Panc1 (cell line): ENCODE measurements at regions not wholly inside any gene's neighbourhood (a gene's known extent, or its start where the extent isn't known, plus 50 kb on each side); places are given as distances from the start of the nearest gene placed in this dataset.

ENCODE experiments used
- ATAC-seq: fragments of 200-7000 bp; cut with Tn5 transposase; 2 replicates; pipeline ENCODE4 v1.9.1; 2020; ENCODE audit warnings: mild to moderate bottlenecking, moderate library complexity
- BruUV-seq: library from RNA; stranded (reverse); fragments of 400-500 nt; replicated peaks from 2 replicates; lab custom pipeline; 2021; lab: Mats Ljungman, UMichigan
- CTCF ChIA-PET: fragments of 300-600 bp; sonication (Branson Sonifier 250); formaldehyde crosslinking; loops from one replicate; lab custom pipeline; 2022; ENCODE audit warnings: antibody characterized with exemption; lab: Charles Lee
- POLR2A ChIA-PET: fragments of 300-600 bp; sonication (Branson Sonifier 250); formaldehyde crosslinking; loops from one replicate; lab custom pipeline; 2022; ENCODE audit warnings: antibody characterized with exemption; lab: Charles Lee
- DNase-seq: peaks from one replicate; pipeline ENCODE4 v3.0.0-alpha.2; 2010; ENCODE audit warnings: low read depth, low spot score
- H3K27ac ChIP-seq: 2 replicates; pipeline ENCODE4 v1.5.1; 2011; ENCODE audit warnings: mild to moderate bottlenecking, low read length, inconsistent platforms
- H3K27me3 ChIP-seq: fragments of 200-500 bp; sonication (Bioruptor generic); 2 replicates; pipeline ENCODE4 v1.6.0; 2014; ENCODE audit warnings: low read length, inconsistent platforms; ENCODE audit not compliant: control insufficient read depth, insufficient read depth
- H3K36me3 ChIP-seq: fragments of 200-500 bp; sonication (Bioruptor generic); 2 replicates; pipeline ENCODE4 v1.5.1; 2014; ENCODE audit warnings: inconsistent platforms, mild to moderate bottlenecking, low read length, moderate library complexity; ENCODE audit not compliant: control insufficient read depth, insufficient read depth
- H3K4me1 ChIP-seq: 2 replicates; pipeline ENCODE4 v1.5.1; 2011; ENCODE audit warnings: inconsistent platforms, mild to moderate bottlenecking, low read length, moderate library complexity; ENCODE audit not compliant: control insufficient read depth, insufficient read depth
- H3K4me3 ChIP-seq, 2 experiments: 2 replicates each; pipeline ENCODE4 v1.5.1; 2011 to 2012; ENCODE audit warnings: low read depth in 2 of 2, low read length in 2 of 2, mild to moderate bottlenecking in 2 of 2, inconsistent platforms in 1 of 2, moderate library complexity in 1 of 2
- H3K9me3 ChIP-seq: fragments of 200-500 bp; sonication (Bioruptor generic); 2 replicates; pipeline ENCODE4 v1.5.1; 2014; ENCODE audit warnings: low read depth, mild to moderate bottlenecking, inconsistent platforms, low read length, moderate library complexity; ENCODE audit not compliant: control insufficient read depth, insufficient read depth
- CTCF ChIP-seq: fragments of 450-650 bp; IDR thresholded peaks from 2 replicates; pipeline ENCODE4 v1.5.1; 2017; ENCODE audit warnings: mild to moderate bottlenecking
- POLR2AphosphoS5 ChIP-seq: IDR thresholded peaks from 2 replicates; pipeline ENCODE4 v1.6.1; 2012; ENCODE audit warnings: mild to moderate bottlenecking, low read depth, low read length, moderate library complexity
- REST ChIP-seq, 2 experiments: IDR thresholded peaks; 2 replicates each; pipeline ENCODE4 v1.6.1; 2011 to 2012; ENCODE audit warnings: low read depth in 2 of 2, control low read depth in 1 of 2, low read length in 1 of 2, mild to moderate bottlenecking in 1 of 2, moderate library complexity in 1 of 2; ENCODE audit not compliant: insufficient read depth in 1 of 2
- SIN3A ChIP-seq: IDR thresholded peaks from 2 replicates; pipeline ENCODE4 v1.6.1; 2012; ENCODE audit warnings: low read depth, mild to moderate bottlenecking, low read length, moderate library complexity, borderline replicate concordance; ENCODE audit not compliant: insufficient read depth
- TCF7L2 ChIP-seq: IDR thresholded peaks from 2 replicates; pipeline ENCODE4 v1.6.1; 2011; ENCODE audit warnings: mild to moderate bottlenecking, low read depth, low read length, inconsistent platforms
- in situ Hi-C: cut with HindIII; loops from 2 replicates; pipeline ENCODE4 v1.10.0; 2016; ENCODE audit warnings: low sequenced_read_pairs, low pct_unique_long_range_greater_than_20kb
- intact Hi-C: fragments of 100-400 bp; cut with micrococcal nuclease; formaldehyde crosslinking; loops from one replicate; pipeline ENCODE4 v1.10.0; 2022; ENCODE audit not compliant: unreplicated experiment

- Histone ChIP-seq H3K4me3 (no peak overlapping the region), H3K9me3 (no peaks in the 10 kb centered on the region), H3K36me3 (no peaks in the 10 kb centered on the region), H3K27me3 (no peaks in the 10 kb centered on the region), H3K4me1 (no peaks in the 10 kb centered on the region), H3K27ac (no peak overlapping the region)
- in situ Hi-C loops (no loop called here), intact Hi-C loops (no loop called here)
- DNase-seq (no peak), ATAC-seq (no peak)
- ChIA-PET POLR2A (no interaction called here), CTCF (no interaction called here)
- TF ChIP-seq POLR2AphosphoS5 (no peak), REST (IDR thresholded peaks at IDR 0.05; ENCODE audit: insufficient read depth in 1 of 2, low read depth in 2 of 2, low read length in 1 of 2) (no peak), TCF7L2 (no peak), CTCF (no peak), SIN3A (no peak)
- BruUV-seq, result no TSS peak
Measured at GRCh38 chr7:41481353-41481752, 221.5 kb downstream of the INHBA start.

GRCh38 chr7:41478187-41478586 is 224.7 kb downstream of the INHBA start:
- TF ChIP-seq TCF7L2 (no peak), CTCF (no peak), SIN3A (no peak), REST (IDR thresholded peaks at IDR 0.05; ENCODE audit: insufficient read depth in 1 of 2, low read depth in 2 of 2, low read length in 1 of 2) (no peak), POLR2AphosphoS5 (no peak)
- Histone ChIP-seq H3K9me3 (no peaks in the 10 kb centered on the region), H3K36me3 (no peaks in the 10 kb centered on the region), H3K27me3 (no peaks in the 10 kb centered on the region), H3K4me1 (no peaks in the 10 kb centered on the region), H3K27ac (no peak overlapping the region), H3K4me3 (no peak overlapping the region)
- ChIA-PET CTCF (no interaction called here), POLR2A (no interaction called here)
- intact Hi-C loops (no loop called here), in situ Hi-C loops (no loop called here)
- ATAC-seq (no peak), DNase-seq (no peak)
- no TSS peak for BruUV-seq
